ENCODE measurements at regions not wholly inside any gene's neighbourhood (a gene's known extent, or its start where the extent isn't known, plus 50 kb on each side); places are given as distances from the start of the nearest gene placed in this dataset.

- no peak for DNase-seq
These were observed 107.0 kb downstream of the ARF6 start for GRCh38 chr14:49999826-50000379.

- peak; percentile 72 to 83 for DNase-seq
These were observed 107.7 kb downstream of the ARF6 start for GRCh38 chr14:50000380-50001150.

- no peak for DNase-seq
These were observed 108.5 kb downstream of the ARF6 start for GRCh38 chr14:50001151-50001998.

GRCh38 chr14:50001999-50002925 is 109.4 kb downstream of the ARF6 start:
- DNase-seq = no peak

GRCh38 chr14:50002926-50003212 is 110.0 kb downstream of the ARF6 start:
- no peak for DNase-seq

GRCh38 chr14:50003213-50004021 is 110.5 kb downstream of the ARF6 start:
- DNase-seq = peak; percentile 87 to 88

- DNase-seq = no peak
These were observed 110.2 kb downstream of the VCPKMT start for GRCh38 chr14:50006141-50006540.

GRCh38 chr14:50007123-50007903 is 109.1 kb downstream of the VCPKMT start:
- no peak for DNase-seq

- no peak for DNase-seq
These were observed 107.8 kb downstream of the VCPKMT start for GRCh38 chr14:50008562-50008961.

GRCh38 chr14:50008974-50009373 is 107.4 kb downstream of the VCPKMT start:
- DNase-seq = no peak

GRCh38 chr14:50010752-50011151 is 105.6 kb downstream of the VCPKMT start:
- no peak for DNase-seq

GRCh38 chr14:50011242-50011641 is 105.1 kb downstream of the VCPKMT start:
- no peak for DNase-seq

- DNase-seq = no peak
These were observed 103.7 kb downstream of the VCPKMT start for GRCh38 chr14:50012644-50013043.

GRCh38 chr14:50013198-50013918 is 103.0 kb downstream of the VCPKMT start:
- no peak for DNase-seq

GRCh38 chr14:50013934-50014333 is 102.4 kb downstream of the VCPKMT start:
- DNase-seq = no peak

- DNase-seq = no peak
These were observed 101.5 kb downstream of the VCPKMT start for GRCh38 chr14:50014809-50015430.

- peak; percentile 64 to 81 for DNase-seq
These were observed 100.7 kb downstream of the VCPKMT start for GRCh38 chr14:50015716-50016115.

GRCh38 chr14:50018201-50018932 is 98.0 kb downstream of the VCPKMT start:
- DNase-seq = no peak

GRCh38 chr14:50018933-50019210 is 97.5 kb downstream of the VCPKMT start:
- DNase-seq = no peak
